GM21528 (cell line): ENCODE measurements at regions not wholly inside any gene's neighbourhood (a gene's known extent, or its start where the extent isn't known, plus 50 kb on each side); places are given as distances from the start of the nearest gene placed in this dataset.

Experiments used
- ATAC-seq: cut with Tn5 transposase; IDR thresholded peaks from one replicate; pipeline ENCODE4 v1.9.1; 2021; ENCODE audit warnings: mild to moderate bottlenecking, moderate library complexity; ENCODE audit not compliant: unreplicated experiment, low FRiP score

DNA sequence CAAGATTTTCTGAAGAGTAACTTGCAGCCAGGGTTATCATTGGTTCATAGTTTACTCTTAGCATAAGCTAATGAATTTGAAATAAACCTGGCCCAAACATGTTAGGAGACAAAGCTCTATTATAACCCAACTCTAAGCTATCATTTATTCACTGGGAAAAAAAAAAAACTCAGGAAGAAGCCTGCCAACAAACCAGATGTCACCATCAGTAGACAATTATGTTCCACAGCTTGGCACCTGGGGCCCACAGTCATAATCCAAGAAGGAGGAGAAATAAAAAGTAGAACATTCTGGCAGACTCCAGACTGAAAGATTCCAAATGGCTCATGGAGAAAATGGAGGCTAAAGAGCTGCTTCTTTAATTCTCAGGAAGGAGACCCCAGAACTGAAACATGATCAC lies 100.0 kb upstream of the CNR1 start:
- ATAC-seq: no peak

GRCh38 chr6:88263591-88263990 lies 97.4 kb upstream of the CNR1 start:
- ATAC-seq: no peak

DNA sequence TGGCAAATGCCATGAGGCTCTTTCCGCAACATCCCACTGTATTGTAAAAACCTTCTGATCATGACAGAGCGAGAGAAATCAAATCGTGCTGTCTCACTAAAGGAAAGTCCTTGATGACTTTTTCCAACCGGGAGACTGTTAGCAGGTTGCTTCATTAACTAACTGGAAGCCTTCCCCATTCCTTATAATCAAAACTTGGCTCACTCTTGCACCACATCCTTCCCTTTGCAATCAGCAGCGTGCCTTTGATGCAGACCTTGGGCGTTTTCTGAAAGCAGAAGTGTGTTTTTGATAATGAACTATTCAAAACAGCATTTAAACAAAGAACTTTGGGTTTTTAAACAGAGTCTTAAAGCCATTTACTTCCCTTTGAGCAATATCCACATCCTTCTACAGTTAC lies 96.2 kb upstream of the CNR1 start:
- no peak for ATAC-seq

GRCh38 chr6:88251301-88251700 lies 85.2 kb upstream of the CNR1 start:
- ATAC-seq: no peak

DNA sequence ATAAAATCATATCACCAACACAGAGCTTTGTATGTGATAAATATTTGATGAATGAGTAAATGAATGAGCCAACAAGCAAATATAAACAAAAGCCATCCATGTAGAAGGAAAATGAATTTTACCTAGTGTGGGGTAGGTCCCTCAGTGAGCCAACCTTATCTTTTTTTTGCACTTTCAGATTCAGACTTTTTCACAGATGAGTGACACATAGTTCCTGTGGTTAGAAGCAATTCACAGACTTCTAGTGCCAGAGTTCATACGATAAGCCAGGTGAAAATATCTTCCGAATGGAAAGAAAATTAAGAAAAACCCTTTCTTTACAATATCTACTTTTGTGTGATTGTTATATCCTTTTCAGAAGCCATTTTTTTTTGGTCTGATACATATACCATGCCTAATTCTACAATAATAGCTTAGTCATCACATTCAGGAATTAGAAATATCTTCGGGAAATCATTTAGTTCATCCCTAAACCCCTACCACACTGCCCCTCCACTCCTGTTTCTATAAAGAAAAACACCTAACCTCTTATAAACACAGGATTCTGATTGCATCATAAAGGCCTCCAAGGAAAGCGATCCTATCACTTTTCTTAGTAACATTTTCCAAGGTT lies 82.7 kb upstream of the CNR1 start:
- no peak for ATAC-seq

- ATAC-seq: no peak
Measured at GRCh38 chr6:88246654-88247053, 80.5 kb upstream of the CNR1 start.

DNA sequence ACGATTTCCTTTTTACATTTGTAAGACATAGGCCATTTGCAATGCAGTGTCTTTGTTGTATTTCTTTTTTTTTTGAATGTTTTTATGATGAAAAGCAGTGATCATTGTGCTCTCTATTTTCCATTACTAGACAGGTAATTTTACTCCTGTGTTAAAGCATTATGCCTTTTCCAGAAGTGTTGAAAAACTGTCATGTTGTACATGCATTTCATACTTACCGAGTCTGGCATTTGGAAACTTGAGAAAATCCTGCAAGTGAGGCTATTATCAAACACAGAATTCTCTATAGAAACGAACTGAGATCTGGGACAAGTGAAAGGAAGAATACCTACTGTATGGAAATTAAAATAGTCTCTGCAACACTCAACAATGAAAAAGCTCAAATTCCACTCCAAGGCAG lies 78.6 kb upstream of the CNR1 start:
- no peak for ATAC-seq

DNA sequence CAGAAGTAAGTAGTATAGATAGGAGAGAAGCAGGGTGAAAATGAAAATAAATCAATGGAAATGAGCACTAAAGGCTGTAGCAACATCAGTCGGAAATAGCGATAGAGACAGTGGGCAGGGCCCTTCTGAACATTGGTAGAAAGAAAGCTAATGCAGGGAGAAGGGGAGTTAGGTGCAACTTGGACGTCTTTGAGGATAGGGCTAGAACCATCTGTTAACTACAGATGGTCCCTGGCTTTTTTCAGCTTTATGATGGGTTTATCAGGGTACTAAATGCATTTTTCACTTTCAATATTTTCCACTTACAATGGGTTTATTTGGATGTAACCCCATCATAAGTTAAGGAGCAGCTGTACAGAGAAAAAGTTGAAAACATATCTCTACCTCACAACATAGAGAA lies 72.8 kb upstream of the CNR1 start:
- no peak for ATAC-seq

DNA sequence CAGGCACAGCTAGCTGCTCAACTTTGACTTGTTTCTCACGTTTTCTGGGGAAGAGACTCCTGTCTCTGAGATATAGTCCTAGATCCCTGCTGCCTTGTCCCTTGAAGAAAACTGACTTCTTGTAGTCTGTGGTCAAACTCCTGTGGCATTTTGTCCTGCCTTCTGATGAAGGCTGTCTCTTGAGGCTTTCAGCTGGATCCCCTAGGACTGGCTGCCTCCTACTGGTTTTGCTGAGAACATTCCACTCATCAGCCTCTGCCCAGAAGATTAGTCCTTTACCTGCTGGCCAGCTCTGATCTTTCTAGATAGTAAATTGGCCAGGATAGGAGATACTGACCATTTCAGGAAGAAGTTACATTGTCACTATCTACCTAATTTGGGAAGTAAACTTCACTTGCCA lies 71.9 kb upstream of the CNR1 start:
- no peak for ATAC-seq

GRCh38 chr6:88236612-88237360 lies 70.6 kb upstream of the CNR1 start:
- ATAC-seq: no peak

DNA sequence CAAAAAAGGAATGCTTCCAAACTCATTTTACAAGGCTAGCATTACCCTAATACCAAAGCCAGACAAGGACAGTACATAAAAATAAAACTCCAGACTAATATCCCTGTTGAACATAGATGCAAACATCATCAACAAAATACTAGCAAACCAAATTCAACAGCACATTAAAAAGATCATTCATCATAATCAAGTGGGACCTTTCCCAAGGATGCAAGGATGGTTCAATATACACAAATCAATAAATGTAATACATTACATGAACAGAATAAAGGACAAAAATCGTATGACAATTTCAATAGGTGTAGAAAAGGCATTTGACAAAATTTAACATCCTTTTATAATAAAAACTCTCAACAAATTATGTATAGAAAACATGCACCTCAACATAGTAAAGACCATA lies 66.6 kb upstream of the CNR1 start:
- ATAC-seq: no peak

DNA sequence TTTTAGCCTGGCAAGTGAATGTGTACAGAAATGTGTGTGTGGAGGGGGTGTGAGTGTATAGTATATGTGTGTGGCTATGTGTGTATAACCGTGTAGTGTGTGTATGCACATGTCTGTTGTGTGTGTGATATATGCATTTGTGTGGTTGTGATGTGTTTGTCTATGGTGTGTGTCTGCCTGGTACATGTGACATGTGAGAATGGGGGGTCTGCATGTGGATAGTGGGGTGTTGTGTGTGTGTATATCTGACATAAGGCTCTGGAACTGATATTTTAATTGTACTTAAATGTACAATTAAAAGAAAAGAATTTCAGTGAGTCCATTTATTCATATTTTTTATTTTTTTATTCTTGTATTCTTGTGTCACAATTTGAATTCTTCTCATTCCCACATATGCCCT lies 57.2 kb upstream of the CNR1 start:
- ATAC-seq: no peak

DNA sequence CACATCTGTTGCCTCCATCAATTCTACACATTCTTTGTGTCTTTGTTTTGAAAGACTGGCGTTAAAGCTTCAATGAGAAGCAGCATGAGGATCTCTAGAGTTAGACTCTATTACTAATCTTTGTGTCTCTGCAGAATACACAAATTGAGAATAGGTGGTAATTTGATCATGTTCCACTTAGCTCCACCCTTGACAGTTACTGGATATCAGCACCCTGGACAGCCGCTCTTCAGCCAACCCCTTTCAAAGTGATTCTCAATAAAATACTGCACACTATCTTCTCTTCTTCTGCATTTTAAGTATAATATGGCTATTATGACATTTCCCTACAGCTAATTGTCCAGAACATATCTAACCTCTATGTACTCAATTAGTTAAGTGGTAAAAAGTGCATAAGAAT lies 54.3 kb upstream of the CNR1 start:
- no peak for ATAC-seq

- no peak for ATAC-seq
Measured at GRCh38 chr6:88216182-88216581, 50.0 kb upstream of the CNR1 start.
